Neural progenitor cell (in vitro differentiated cells): ENCODE measurements at regions not wholly inside any gene's neighbourhood (a gene's known extent, or its start where the extent isn't known, plus 50 kb on each side); places are given as distances from the start of the nearest gene placed in this dataset.

ENCODE experiments used
- DNase-seq: peaks from one replicate; pipeline ENCODE4 v3.0.0-alpha.2; 2016; ENCODE audit warnings: low spot score
- H2AFZ ChIP-seq: fragments of 200-600 bp; sonication (generic); replicated peaks from 2 replicates; pipeline ENCODE4 v1.6.1; 2016; ENCODE audit warnings: antibody characterized with exemption
- H3F3A ChIP-seq: fragments of 200-600 bp; sonication (generic); 2 replicates; pipeline ENCODE4 v1.6.1; 2016; ENCODE audit warnings: antibody characterized with exemption, low read depth
- H3K27ac ChIP-seq: fragments of 200-600 bp; sonication (generic); 2 replicates; pipeline ENCODE4 v1.5.1; 2016; ENCODE audit warnings: mild to moderate bottlenecking
- H3K27me3 ChIP-seq: fragments of 200-600 bp; sonication (generic); 2 replicates; pipeline ENCODE4 v1.6.1; 2016; ENCODE audit warnings: mild to moderate bottlenecking, moderate library complexity
- H3K36me3 ChIP-seq: fragments of 200-600 bp; sonication (generic); 2 replicates; pipeline ENCODE4 v1.5.1; 2016
- H3K4me1 ChIP-seq: fragments of 200-600 bp; sonication (generic); 2 replicates; pipeline ENCODE4 v1.6.1; 2016; ENCODE audit warnings: mixed run types
- H3K4me2 ChIP-seq: fragments of 200-600 bp; sonication (generic); 2 replicates; pipeline ENCODE4 v1.6.1; 2016
- H3K4me3 ChIP-seq: fragments of 200-600 bp; sonication (generic); 2 replicates; pipeline ENCODE4 v1.5.1; 2016
- H3K79me2 ChIP-seq: fragments of 200-600 bp; sonication (generic); 2 replicates; pipeline ENCODE4 v1.6.1; 2016; ENCODE audit warnings: low read depth
- H3K9ac ChIP-seq: fragments of 200-600 bp; sonication (generic); 2 replicates; pipeline ENCODE4 v1.6.1; 2016
- H3K9me3 ChIP-seq: fragments of 200-600 bp; sonication (generic); 2 replicates; pipeline ENCODE4 v1.5.1; 2016; ENCODE audit warnings: low read depth
- H4K20me1 ChIP-seq: fragments of 200-600 bp; sonication (generic); 2 replicates; pipeline ENCODE4 v1.6.1; 2016; ENCODE audit warnings: low read depth
- H3K27ac Mint-ChIP-seq: 3 replicates; pipeline ENCODE4 v1.8.0; 2021; ENCODE audit warnings: mixed read lengths
- H3K27me3 Mint-ChIP-seq: 2 replicates; pipeline ENCODE4 v1.8.0; 2022; ENCODE audit warnings: low read depth, mild to moderate bottlenecking, inconsistent platforms, moderate library complexity, mixed read lengths; ENCODE audit not compliant: insufficient read depth
- H3K36me3 Mint-ChIP-seq: 3 replicates; pipeline ENCODE4 v1.8.0; 2021; ENCODE audit warnings: mixed read lengths
- H3K4me1 Mint-ChIP-seq: 3 replicates; pipeline ENCODE4 v1.8.0; 2021; ENCODE audit warnings: mixed read lengths
- H3K4me3 Mint-ChIP-seq: 3 replicates; pipeline ENCODE4 v1.8.0; 2021; ENCODE audit warnings: mild to moderate bottlenecking, moderate library complexity, mixed read lengths
- H3K9me3 Mint-ChIP-seq: 3 replicates; pipeline ENCODE4 v1.8.0; 2020; ENCODE audit warnings: mixed read lengths
- EZH2 ChIP-seq: fragments of 200-600 bp; sonication (generic); IDR thresholded peaks from 2 replicates; pipeline ENCODE4 v1.6.1; 2017; ENCODE audit warnings: antibody characterized with exemption, mild to moderate bottlenecking, moderate library complexity
- EZH2phosphoT487 ChIP-seq: fragments of 200-600 bp; sonication (generic); IDR thresholded peaks from 2 replicates; pipeline ENCODE4 v1.6.1; 2017; ENCODE audit warnings: antibody characterized with exemption
- TF ChIP-seq, protein P1 (sequence below): fragments of 200-600 bp; sonication (generic); IDR thresholded peaks from 2 replicates; pipeline ENCODE4 v1.5.1; 2017; ENCODE audit warnings: antibody characterized with exemption, mild to moderate bottlenecking

DNA sequence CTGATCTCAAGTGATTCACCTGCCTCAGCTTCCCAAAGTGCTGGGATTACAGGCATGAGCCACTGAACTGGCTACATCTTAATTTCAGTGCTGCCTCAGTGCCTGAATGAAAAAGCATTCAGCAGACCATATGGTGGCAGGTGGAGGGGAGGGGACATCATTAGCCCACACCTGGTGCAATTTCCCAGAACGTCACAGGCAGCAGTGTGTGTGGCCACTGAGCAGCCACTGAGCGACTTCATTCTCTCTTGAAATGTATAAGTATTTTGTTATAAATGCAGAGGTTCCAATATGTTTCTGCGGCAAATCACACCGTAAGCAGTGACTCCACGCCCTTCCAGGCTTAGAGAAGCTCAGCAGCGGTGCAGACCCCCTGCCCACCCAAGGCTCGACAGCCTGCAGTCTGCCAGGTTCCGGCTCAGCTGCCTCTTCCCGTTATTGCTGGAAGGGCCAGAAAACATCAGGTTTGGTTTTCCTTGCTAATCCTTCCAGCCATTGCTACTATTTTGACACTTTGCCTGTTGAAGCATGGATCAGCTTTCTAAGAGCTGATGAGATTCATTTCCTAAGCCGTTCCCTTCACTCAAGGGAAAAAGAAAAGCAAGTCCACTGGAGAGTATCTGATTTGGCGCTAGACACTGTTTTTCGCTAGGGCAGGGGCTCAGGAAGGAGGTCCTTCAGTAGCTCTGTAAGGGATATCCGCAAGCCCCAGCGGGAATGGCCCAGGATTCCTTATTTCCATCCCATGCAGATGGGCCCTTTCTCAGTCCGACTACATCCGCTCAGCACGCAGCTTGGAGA is 250.7 kb downstream of the VAPA start:
- H3K4me1 Mint-ChIP-seq: peaks cover 23% of the 10 kb centered on the region
- Histone ChIP-seq H2AFZ (no peak overlapping the region), H3K4me2 (no peak overlapping the region), H3K4me3 (no peak overlapping the region), H3K27ac (peak overlapping the region; percentile 6), H4K20me1 (no peaks in the 10 kb centered on the region), H3K4me1 (peaks cover 4% of the 10 kb centered on the region), H3K9ac (no peak overlapping the region), H3K9me3 (no peaks in the 10 kb centered on the region), H3F3A (no peaks in the 10 kb centered on the region), H3K36me3 (no peaks in the 10 kb centered on the region), H3K27me3 (no peaks in the 10 kb centered on the region), H3K79me2 (no peaks in the 10 kb centered on the region)
- DNase-seq: peak; percentile 28
- TF ChIP-seq, protein P1, sequence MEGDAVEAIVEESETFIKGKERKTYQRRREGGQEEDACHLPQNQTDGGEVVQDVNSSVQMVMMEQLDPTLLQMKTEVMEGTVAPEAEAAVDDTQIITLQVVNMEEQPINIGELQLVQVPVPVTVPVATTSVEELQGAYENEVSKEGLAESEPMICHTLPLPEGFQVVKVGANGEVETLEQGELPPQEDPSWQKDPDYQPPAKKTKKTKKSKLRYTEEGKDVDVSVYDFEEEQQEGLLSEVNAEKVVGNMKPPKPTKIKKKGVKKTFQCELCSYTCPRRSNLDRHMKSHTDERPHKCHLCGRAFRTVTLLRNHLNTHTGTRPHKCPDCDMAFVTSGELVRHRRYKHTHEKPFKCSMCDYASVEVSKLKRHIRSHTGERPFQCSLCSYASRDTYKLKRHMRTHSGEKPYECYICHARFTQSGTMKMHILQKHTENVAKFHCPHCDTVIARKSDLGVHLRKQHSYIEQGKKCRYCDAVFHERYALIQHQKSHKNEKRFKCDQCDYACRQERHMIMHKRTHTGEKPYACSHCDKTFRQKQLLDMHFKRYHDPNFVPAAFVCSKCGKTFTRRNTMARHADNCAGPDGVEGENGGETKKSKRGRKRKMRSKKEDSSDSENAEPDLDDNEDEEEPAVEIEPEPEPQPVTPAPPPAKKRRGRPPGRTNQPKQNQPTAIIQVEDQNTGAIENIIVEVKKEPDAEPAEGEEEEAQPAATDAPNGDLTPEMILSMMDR: no peak
- TF ChIP-seq EZH2 (no peak), EZH2phosphoT487 (no peak)
- peaks cover 7% of the 10 kb centered on the region for H3K9me3 Mint-ChIP-seq
- no peak overlapping the region for H3K27ac Mint-ChIP-seq
- peaks cover 6% of the 10 kb centered on the region for H3K27me3 Mint-ChIP-seq
- no peak overlapping the region for H3K4me3 Mint-ChIP-seq
- H3K36me3 Mint-ChIP-seq: no peaks in the 10 kb centered on the region

DNA sequence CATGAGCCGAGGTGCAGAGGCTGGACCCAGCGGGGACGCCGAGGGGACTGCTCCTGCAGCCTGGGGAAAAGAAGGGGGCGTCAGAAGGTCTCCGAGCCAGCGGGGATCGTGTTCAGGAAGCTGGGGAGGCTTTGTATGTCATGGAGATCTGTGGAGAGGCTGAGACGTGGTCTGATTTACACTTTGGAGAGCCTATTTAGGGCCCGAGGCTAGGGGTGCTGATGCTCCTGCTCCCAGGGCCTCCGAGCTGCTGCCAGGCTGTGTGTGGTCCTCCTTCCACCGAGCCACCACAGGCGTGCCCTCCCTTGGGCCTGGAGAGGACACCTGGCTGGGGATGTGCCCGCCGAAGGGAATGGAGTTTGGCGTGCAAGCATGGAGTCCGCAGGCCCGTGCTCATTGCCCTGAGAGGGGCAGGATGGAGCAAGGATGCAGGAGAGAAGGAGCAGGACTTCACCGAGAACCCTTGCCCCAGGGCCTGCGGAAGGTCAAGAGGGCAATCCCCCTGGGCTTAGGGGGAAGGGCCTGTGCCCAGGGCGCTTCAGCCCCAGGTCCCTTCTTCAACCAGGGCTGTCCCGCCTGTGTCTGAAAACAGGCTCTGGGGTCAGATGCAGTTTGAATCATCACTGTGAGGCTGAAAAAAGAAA is 252.5 kb downstream of the VAPA start:
- H3F3A ChIP-seq: peaks cover 5% of the 10 kb centered on the region
- no peak for DNase-seq
- peaks cover 27% of the 10 kb centered on the region for H3K4me1 Mint-ChIP-seq
- H3K27ac ChIP-seq: no peak overlapping the region
- H3K9me3 Mint-ChIP-seq: peaks cover 2% of the 10 kb centered on the region
- peaks cover 8% of the 10 kb centered on the region for H3K27me3 Mint-ChIP-seq
- H3K4me2 ChIP-seq: no peak overlapping the region
- no peak overlapping the region for H3K4me3 Mint-ChIP-seq
- no peaks in the 10 kb centered on the region for H3K9me3 ChIP-seq
- no peaks in the 10 kb centered on the region for H3K36me3 Mint-ChIP-seq
- no peak overlapping the region for H3K9ac ChIP-seq
- H3K4me3 ChIP-seq: no peak overlapping the region
- TF ChIP-seq EZH2phosphoT487 (no peak), EZH2 (no peak)
- TF ChIP-seq, protein P1: no peak
- H3K79me2 ChIP-seq: no peaks in the 10 kb centered on the region
- H4K20me1 ChIP-seq: no peaks in the 10 kb centered on the region
- no peaks in the 10 kb centered on the region for H3K36me3 ChIP-seq
- no peak overlapping the region for H2AFZ ChIP-seq
- peaks cover 11% of the 10 kb centered on the region for H3K4me1 ChIP-seq
- H3K27me3 ChIP-seq: no peaks in the 10 kb centered on the region
- H3K27ac Mint-ChIP-seq: peak overlapping the region; percentile 83

DNA sequence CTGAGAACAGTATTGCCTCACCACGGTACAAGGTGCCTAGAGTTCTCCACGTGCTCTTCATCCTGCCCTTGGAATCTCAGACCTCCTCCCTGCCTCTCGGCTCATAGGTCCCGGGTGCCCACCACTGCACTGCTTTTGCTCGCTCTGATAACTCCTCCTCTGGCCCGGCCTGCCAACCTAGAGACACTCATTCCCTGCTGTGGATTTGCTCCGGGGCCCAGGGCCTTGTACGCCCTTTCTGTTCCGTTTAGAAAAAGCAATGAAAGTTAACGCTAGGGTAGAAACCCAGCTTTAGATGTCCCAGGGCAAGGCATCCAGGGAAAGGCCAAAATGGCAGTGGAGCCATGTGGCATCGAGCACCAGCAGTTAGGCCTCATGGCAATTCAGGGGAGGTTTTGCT is 253.9 kb downstream of the VAPA start:
- Histone ChIP-seq H3K36me3 (no peaks in the 10 kb centered on the region), H3K9ac (no peak overlapping the region), H3K27me3 (no peaks in the 10 kb centered on the region), H3K4me3 (no peak overlapping the region), H3K79me2 (no peaks in the 10 kb centered on the region), H4K20me1 (no peaks in the 10 kb centered on the region), H3K27ac (no peak overlapping the region), H3K4me2 (no peak overlapping the region), H3F3A (peaks cover 5% of the 10 kb centered on the region), H3K9me3 (no peaks in the 10 kb centered on the region), H3K4me1 (peaks cover 11% of the 10 kb centered on the region), H2AFZ (no peak overlapping the region)
- no peak for DNase-seq
- Mint-ChIP-seq H3K27ac (peak overlapping the region; percentile 98), H3K36me3 (no peaks in the 10 kb centered on the region), H3K4me1 (peaks cover 27% of the 10 kb centered on the region), H3K9me3 (peaks cover 2% of the 10 kb centered on the region), H3K4me3 (no peak overlapping the region), H3K27me3 (peaks cover 11% of the 10 kb centered on the region)
- TF ChIP-seq EZH2 (no peak), EZH2phosphoT487 (no peak)
- TF ChIP-seq, protein P1: no peak
